Skin of body (tissue), 1 donor: ENCODE measurements at regions not wholly inside any gene's neighbourhood (a gene's known extent, or its start where the extent isn't known, plus 50 kb on each side); places are given as distances from the start of the nearest gene placed in this dataset.
"Not testable (repeated sequence)": the region's sequence is repeated elsewhere in the genome, so short reads cannot be mapped to it uniquely, and the experiment has no call there.

ENCODE experiments used
- DNase-seq: peaks from one replicate; lab custom pipeline; 2025; lab: John Stamatoyannopoulos, UW

DNA sequence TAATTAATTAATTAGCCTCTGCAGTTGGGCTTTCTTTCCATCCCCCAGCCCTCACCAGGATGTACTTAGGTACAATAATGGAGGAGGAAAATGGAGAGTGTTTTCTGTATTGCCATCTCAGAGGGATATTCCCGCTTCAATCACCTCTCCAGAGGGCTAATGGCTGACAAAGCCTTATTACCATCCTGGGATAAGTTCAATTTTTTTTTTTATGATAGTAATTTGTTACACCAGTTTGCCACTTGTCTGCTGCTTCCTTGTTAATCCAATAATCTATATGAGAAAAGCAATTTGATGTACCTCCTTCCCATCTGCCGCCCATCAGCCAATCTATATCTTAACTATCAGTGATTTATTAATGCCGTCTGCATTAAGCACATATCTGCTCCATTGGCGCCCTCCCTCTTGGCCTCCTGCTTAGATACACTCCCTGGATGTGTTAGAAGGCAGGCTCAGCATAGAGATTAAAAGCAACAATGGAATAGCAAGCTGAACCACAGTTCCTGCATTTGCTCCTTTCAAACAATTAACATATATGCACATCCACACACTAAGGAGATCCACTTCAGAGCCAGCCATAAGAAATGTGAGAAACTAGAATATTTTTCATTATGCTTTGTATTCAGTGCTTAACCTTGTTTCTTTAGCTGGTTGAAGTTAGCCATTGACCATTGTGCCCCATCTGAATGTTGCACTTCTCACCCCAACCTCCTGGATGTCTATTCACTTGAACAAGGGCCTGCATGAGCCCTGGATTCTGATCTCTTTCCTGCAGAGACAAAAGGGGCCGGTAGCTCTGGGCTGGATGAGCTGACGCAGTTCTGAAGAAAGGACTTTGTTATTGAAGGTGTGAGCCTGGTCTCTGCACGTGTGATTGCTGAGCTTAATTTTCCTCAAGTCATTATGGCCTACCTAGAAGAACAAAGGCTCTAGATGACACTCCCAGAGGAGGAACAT lies 237.3 kb upstream of the GAP43 start:
- no peak for DNase-seq

DNA sequence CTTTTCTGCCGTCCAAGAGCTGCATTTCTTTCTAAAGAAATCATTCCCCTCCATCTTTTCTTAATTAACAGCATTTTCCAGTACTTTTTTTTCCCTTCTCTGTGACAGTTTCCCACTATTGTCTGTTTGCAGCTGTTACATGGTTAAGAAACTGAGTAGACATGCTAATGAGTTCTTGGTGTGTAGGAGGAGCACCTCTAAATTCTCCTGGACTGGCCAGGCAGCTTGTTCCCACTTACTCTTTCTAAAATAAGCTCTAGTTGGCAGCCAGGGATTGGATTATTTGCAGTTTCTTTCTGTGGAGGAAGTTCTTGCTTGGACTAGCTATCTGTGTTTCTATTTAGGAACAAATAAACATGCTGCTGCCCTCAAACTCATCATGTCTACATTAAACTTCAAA lies 235.1 kb upstream of the GAP43 start:
- DNase-seq = peak; percentile 81

DNA sequence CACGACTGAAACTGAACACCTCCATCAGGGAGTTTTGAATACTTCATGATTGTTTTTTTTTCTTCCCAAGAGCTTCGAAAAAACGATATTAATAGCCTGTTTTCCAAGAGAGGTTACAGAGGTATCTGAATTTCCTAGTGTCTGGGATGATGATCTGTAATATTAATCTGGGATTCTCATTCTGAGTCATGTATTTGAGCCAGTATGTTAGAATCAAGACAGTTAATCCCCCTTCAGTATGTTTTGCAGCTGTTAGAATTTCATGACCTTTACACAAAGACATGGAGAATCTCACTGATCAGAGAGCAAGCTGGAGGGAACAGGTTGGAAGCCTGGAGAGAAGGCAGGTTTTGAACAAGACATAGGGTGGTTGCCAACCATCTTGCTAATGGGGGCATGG lies 234.5 kb upstream of the GAP43 start:
- peak; percentile 47 for DNase-seq

DNA sequence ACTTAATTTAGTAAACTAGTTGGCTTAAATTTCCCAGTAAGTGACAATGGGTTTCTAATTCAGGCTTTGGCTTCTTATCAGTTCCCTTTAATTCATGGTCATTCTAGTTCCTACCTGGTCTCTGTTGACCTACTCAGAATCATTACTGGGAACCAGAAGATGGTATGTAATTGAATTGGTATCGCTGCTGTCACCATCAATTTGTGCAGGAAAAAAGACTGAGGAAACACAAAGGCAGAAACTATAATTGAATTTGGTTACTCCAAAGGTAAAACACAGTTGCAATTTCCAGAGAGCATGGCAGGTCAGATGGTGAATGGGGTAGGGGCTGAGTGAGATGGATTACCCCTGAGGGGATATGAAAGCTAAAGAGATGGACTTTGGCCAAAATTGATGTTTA lies 226.5 kb upstream of the GAP43 start:
- no peak for DNase-seq

DNA sequence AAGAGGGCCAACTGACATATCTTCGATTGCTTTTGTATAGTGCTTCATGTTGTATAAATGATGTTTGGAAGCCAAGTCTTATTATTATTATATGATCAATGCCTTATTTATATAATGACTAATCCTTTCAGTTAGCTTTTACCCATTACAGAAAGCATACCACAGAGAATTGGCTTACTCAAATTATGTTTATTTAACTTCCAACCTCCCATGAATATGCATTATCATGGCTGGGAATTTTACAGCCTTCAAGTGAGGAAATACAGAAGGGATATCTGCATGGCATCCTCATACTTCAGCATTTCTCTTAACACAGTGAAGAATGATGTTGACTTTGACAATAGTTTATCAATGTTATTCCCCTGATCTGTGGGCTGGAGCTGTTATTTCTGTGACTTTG lies 225.9 kb upstream of the GAP43 start:
- no peak for DNase-seq

DNA sequence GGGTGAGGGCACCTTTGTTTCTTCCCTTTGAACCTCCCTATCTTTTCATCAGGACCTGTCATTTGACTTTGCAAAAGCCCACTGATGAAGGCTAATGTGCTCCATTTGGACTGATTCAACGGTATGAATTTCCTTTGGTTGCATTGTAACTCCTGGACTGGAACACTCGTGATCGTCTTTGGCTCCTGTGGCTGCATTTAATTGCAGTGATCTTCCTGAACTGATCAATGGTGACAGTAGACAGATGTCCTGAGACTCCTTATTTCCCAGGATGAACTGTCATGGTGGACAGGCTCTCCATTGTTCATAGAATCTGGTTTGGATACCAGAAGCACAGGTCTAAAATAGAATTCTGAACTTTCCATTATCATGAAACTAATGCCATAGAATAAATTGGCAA lies 224.8 kb upstream of the GAP43 start:
- DNase-seq = no peak

DNA sequence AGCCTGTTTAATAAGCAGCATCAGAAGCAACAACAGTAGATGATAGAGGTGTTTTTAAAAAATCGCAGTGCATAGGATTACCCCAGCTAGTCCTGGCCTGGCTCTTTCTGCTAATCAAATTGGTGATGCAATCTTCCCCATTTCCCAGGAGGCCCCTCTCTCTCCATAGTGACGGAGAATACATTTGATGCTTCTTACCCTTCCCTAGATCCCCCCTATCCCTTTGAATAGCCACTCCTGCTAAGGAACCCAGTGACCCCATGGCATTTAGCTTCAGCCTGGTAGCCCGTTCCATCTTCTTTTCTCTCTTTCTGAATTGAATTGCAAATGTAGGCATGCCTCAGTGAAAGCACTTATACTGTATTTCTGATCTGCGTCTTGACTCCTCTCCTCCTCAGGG lies 223.6 kb upstream of the GAP43 start:
- no peak for DNase-seq

GRCh38 chr3:115401298-115401697 lies 222.0 kb upstream of the GAP43 start:
- no peak for DNase-seq

DNA sequence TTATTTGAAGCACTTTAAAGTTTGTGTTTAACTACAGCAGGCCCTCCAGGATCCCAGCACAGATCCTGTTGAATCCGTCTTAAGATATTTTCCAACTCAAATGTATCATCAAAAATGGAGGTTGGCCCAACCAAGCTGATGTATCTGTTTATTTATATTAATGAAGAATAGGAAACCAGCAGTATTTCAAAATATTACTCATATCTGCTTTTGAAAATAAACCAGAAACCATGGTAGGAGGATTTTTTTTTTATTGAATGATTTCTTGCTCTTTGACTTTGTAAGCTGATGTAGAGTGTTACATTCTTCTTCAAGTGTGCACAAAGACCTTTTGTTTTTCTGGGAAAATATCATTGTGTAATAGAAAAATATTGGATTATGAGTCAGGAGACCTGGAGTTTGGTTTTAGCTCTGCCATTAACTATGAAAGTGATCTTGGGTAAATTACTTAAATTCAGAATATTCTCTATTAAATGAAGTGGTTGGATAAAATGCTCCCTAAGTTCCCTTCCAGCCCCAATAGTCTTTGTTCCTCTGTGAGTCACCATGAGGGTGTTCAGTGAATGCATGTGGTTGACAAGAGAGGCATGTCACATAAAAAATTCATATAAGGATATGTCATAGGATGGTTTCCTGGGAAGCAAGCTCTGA lies 221.3 kb upstream of the GAP43 start:
- no peak for DNase-seq

DNA sequence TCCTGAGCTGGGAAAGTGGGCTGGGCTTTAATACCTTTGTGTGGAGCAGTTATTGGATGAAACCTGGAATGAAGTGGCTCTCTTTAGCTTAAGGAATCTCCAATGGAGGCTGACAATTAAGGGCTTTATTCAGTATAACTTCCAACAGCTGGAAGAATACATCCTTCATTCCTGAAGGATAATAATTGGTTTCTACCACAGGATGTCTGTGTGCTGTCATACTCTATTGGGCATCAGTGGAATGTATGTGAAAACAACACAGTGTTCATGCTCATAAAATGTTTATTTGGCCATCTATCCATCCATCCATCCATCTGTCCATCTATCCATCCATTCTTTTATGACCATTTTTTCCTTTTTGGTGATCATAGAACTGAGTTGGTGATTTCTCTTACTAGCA lies 220.7 kb upstream of the GAP43 start:
- DNase-seq = no peak

GRCh38 chr3:115403786-115404185 lies 219.5 kb upstream of the GAP43 start:
- no peak for DNase-seq

GRCh38 chr3:115409596-115409995 lies 213.7 kb upstream of the GAP43 start:
- DNase-seq = no peak

GRCh38 chr3:115414610-115415009 lies 208.7 kb upstream of the GAP43 start:
- not testable (repeated sequence) for DNase-seq

DNA sequence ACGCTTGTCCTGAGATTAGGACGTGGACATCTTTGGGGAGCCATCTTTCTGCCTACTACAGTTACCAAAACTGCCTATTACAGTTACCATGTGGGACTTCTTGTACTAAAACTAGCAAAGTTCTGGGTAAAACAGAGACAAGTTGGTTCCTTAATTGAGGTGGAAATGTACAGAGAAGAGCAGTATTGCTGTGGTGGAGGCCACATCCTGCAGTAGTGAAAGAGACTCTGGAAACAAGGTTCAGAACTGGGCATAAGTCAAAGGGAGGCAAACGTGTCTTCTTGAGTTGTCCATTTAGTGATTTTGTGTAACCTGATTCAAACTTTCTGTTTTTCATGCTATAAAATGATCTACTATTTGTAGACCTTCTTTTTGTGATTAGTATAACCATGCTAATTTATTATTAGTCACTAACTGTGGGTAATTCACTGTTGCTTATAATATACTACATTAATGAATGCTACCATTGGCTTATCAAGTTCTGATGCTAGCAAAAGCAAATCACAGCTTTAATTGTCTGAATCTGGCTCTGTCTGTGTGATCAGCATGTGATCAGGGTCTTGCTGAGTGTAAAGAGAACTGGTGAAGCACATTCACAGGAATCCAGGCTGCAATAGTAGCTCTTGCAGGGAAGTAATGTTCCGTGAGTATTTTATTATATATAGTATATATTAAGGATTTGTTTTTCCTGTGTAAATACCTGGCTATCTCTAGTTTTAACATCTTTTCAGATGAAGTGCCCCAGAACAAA lies 207.9 kb upstream of the GAP43 start:
- no peak for DNase-seq

GRCh38 chr3:115418583-115418982 lies 204.7 kb upstream of the GAP43 start:
- no peak for DNase-seq

GRCh38 chr3:115420086-115420485 lies 203.2 kb upstream of the GAP43 start:
- DNase-seq = no peak

GRCh38 chr3:115423170-115423569 lies 200.1 kb upstream of the GAP43 start:
- DNase-seq = no peak

GRCh38 chr3:115428841-115429240 lies 194.5 kb upstream of the GAP43 start:
- DNase-seq = no peak

- no peak for DNase-seq
Observed at GRCh38 chr3:115436767-115437301, 186.5 kb upstream of the GAP43 start.

GRCh38 chr3:115438799-115439198 lies 184.5 kb upstream of the GAP43 start:
- no peak for DNase-seq

DNA sequence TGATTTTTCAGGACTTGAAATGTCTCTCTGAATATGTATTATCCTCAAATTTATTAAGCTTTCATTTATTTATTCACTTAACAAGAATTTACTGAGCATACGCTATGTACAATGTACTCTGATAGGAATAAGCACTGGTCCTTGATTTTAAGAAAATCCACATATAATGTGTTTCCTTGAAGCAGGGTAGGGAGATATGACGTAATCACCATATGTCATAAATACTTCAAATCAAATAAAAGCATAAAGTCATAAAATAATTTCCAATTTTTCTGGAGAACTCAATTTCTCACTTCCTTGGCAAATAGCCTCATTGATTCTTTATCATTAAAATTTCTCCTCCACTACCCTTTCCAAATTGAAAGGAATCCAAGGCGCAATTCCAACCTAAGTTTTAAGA lies 177.8 kb upstream of the GAP43 start:
- no peak for DNase-seq

DNA sequence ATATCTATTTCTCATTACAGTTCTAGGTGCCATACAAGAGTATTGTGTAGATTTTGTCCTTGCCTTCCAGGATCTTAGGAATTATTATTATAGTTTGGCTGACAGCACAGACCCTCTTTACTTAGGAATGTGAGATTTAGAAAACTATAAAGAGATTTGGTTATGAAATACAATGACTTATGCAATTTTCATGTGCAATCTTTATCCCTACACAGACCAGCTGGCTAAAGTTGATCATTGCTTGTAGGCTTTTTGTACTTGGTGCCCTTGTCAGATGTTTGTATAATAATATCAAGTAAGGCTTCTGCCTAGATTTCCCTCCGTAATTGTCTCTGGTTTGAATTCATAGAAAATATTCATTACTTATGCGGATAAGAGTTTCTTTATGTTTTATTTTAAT lies 174.5 kb upstream of the GAP43 start:
- DNase-seq = no peak
